Epithelial cell of proximal tubule (primary cell): ENCODE measurements at regions not wholly inside any gene's neighbourhood (a gene's known extent, or its start where the extent isn't known, plus 50 kb on each side); places are given as distances from the start of the nearest gene placed in this dataset.

ENCODE experiments used
- DNase-seq: peaks from one replicate; pipeline ENCODE4 v3.0.0-alpha.2; 2011; ENCODE audit warnings: low read depth
- H3K4me3 ChIP-seq: 2 replicates; pipeline ENCODE4 v1.5.1; 2011; ENCODE audit warnings: low read depth, mild to moderate bottlenecking, low read length
- TF ChIP-seq, protein P1 (sequence below): conservative IDR thresholded peaks from 2 replicates; pipeline ENCODE4 v1.5.1; 2012; ENCODE audit warnings: low read depth, mild to moderate bottlenecking, low read length

DNA sequence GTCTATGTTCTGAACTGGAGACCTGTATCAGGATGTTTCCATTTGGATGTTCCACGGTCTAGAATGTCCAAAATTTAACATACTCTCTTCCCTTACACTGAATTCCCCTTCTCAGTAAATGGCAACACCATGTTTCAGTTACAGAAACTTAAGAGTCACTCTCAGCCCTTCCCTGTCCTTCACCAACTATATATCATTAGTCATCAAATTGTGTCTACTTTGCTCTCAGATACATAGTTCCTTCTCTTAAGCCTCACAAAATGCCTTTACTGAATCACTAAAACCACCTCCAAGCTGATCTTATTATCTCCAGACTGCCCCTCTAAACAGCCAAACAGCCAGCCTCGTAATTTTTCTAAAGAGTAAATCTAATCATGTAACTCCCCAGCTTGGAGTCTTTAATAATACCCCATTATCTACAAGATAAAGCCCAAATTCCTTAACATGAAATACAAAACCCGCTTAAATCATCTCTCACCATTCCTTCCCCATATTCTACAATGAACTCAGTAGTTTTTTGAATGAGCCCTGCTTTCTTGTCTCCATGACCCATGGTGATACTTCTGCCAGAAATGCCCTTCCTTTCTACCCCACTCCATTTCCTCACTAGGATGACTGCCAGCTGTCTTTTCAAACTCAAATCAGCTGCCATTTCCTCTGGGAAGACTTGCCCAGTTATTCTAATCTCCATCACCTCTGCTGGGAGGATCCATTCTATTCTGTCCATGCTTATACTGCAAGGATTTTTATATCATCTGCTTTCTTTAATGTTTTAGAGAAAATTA lies 102.7 kb upstream of the ARHGAP42 start:
- TF ChIP-seq, protein P1, sequence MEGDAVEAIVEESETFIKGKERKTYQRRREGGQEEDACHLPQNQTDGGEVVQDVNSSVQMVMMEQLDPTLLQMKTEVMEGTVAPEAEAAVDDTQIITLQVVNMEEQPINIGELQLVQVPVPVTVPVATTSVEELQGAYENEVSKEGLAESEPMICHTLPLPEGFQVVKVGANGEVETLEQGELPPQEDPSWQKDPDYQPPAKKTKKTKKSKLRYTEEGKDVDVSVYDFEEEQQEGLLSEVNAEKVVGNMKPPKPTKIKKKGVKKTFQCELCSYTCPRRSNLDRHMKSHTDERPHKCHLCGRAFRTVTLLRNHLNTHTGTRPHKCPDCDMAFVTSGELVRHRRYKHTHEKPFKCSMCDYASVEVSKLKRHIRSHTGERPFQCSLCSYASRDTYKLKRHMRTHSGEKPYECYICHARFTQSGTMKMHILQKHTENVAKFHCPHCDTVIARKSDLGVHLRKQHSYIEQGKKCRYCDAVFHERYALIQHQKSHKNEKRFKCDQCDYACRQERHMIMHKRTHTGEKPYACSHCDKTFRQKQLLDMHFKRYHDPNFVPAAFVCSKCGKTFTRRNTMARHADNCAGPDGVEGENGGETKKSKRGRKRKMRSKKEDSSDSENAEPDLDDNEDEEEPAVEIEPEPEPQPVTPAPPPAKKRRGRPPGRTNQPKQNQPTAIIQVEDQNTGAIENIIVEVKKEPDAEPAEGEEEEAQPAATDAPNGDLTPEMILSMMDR: no peak
- no peak for DNase-seq

DNA sequence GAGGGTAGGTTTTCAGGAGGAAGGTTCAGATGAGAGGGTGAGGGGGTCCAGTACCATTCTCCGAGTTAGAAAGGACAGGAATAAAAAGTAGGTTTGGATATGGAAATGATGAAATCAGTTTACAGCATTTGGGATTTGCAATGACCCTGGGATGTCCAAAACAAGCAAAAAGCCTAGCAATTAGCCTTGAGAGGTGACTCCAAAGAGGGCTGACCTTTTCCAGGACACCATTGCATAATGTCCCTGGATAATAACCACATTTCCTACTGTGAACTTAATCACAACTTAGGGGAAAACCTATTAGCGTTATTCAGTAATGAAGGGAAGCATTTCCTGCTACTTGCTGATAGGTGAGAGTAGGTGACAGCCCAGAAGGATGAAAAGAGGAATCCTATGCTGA lies 101.4 kb upstream of the ARHGAP42 start:
- H3K4me3 ChIP-seq: no peak overlapping the region
- no peak for DNase-seq
- TF ChIP-seq, protein P1: no peak

More for the DNA sequence above, 102.7 kb upstream of the ARHGAP42 start:
- H3K4me3 ChIP-seq: no peak overlapping the region

DNA sequence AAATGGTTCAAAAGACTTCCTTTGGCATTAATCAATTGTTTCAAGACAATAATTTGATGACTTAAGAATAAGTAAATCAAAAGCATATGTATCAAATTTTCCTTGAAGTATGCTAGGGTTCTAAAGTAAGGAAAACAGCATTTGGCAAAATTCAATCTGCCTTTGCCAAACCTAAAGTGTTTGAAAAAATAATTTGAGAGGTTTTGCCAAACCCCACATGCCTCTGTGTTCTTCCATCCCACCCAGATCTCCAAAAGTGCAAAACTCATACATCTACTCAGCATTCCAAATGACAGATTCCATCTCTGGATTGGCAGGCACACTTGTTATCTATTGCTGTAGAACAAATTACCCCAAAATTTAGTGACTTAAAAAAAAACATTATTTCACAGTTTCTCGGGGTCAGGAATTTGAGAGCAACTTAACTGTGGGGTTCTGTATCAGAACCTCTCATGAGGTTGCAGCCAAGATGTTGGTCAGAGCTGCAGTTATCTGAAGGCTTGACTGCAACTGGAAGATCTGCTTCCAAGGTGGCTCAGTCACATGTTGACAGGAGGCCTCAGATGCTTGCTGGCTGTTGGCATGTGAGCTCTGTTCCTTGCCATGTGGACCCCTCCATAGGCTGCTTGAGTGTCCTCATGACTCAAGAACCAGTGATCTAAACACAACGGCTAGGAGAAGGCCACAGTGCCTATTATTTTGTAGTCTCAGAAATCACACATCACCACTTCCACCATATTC lies 100.6 kb upstream of the ARHGAP42 start:
- TF ChIP-seq, protein P1: no peak
- no peak overlapping the region for H3K4me3 ChIP-seq
- DNase-seq: no peak

DNA sequence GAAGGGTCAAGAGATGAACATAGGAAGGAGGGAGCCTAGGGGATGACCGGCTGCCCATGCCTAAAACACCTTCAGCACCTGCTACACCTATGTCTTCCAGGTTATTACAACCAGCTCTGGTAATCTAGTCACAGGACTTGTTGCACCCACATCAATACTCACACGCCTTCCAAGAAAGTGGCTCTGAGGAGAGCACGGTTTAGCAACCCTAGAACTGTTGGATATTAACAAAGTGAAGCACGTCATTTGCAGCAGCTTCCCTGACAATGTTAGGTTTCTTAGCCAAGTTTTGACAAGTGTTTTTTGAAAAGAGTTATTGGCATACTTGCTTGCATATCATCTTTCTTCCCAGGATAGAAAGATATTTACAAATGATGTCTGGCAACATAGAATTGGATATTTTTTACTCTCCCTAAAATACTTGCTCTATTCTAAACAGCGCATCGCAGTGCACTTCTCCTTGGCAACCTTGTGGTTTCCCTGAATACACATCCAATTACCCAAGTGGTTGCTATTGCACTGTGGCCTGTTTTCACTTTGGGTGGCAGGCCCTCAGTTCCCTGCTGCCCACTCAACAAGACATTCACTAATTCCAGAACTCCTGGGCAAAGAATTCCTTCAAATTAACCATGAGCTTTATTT lies 94.3 kb upstream of the ARHGAP42 start:
- H3K4me3 ChIP-seq: no peak overlapping the region
- no peak for DNase-seq
- TF ChIP-seq, protein P1: no peak

DNA sequence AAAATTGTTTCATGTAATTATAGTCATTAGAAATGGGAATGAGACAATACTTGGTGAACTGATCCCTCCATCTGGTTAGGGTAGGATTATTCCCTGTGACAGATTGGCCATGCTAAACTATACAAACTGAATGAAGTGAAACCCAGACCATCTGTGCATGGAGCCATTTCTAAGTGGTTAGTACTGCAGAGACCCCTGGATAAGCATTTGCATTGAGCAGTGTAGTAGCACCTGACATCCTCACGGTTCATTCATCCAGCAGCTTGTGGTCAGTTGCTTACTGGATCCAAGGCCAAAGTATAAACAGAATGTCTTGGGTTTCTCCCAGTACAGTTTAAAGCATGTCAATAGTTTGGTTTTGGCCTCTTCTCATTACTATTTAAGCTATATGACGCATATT lies 93.8 kb upstream of the ARHGAP42 start:
- no peak overlapping the region for H3K4me3 ChIP-seq
- TF ChIP-seq, protein P1: no peak
- DNase-seq: no peak

DNA sequence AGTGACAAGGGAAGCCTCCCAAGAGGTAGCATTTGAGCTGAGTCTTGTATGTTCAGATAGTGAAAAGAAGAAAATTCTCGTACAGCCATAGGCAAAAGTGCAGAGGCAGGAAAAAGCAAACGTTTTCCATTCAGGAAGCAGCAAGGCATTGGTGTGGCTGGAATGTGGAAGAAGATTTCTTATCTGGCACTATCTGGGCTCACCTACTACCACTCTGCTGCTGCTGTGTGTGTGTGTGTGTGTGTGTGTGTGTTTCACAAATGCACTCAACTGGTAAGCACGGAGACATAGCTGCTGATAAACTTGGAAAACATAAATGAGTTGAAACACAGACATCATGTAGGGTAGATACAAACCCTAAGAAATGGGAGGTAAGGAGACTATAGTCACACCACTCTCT lies 92.8 kb upstream of the ARHGAP42 start:
- no peak overlapping the region for H3K4me3 ChIP-seq
- no peak for DNase-seq

More for the DNA sequence above, 92.8 kb upstream of the ARHGAP42 start:
- TF ChIP-seq, protein P1: no peak
